Astrocyte of the spinal cord (primary cell): ENCODE measurements at regions not wholly inside any gene's neighbourhood (a gene's known extent, or its start where the extent isn't known, plus 50 kb on each side); places are given as distances from the start of the nearest gene placed in this dataset.

ENCODE experiments used
- DNase-seq: peaks from one replicate; pipeline ENCODE4 v3.0.0; 2011; ENCODE audit warnings: low read depth, low spot score
- H3K4me3 ChIP-seq: 2 replicates; pipeline ENCODE4 v1.5.1; 2011; ENCODE audit warnings: low read depth, mild to moderate bottlenecking, low read length, moderate library complexity
- in situ Hi-C: cut with HindIII; loops from 2 replicates; pipeline ENCODE4 v1.10.0; 2017; ENCODE audit warnings: low sequenced_read_pairs
- TF ChIP-seq, protein P1 (sequence below): IDR thresholded peaks from 2 replicates; pipeline ENCODE4 v1.5.1; 2012; ENCODE audit warnings: low read depth, mild to moderate bottlenecking, low read length, inconsistent platforms

DNA sequence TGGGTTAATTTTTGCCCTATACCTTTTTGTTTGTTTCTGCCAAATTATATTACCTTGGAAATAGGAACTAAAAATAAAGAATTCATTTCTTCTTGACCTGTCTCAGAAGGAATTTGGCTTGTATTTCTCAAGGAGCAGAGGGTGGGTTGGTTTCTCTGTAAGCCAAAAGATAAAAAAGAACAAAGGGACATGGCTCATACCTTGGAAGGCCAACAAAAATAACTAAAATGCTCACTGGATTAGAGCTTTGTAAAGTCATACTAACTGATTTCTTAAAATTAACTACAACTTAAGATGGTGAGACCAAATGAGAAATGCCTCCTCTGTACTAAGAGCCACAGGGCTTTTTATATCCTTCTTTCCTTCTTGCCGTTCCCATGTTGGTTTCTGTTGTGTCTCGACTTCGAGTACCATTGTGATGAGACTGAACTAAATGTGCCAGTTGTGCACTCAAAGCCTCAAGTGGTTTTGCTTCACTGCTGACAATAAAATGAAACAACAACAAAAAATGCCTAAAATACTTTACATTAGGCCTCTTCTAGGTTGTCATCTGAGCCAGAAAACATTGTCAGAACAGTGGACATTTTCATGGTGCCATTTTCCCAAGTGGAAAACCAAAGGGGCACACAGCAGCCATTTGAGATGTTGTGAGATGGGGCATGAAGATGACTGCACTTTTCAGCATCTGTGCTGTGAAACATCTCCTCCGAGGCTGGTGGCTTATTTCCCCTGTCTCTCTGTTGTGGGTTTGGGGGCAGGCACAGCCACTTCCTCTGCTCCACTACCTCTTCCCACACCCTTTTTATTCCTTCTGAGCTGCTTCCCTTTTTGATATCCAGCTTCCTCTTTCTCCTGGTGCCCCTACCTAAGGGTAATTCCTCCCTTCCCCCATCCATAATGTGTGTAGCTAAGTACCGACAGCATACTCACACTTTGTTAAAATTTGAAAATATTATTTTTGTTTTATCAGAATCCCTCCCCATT lies 51.8 kb upstream of the AGR3 start:
- no peak for DNase-seq

DNA sequence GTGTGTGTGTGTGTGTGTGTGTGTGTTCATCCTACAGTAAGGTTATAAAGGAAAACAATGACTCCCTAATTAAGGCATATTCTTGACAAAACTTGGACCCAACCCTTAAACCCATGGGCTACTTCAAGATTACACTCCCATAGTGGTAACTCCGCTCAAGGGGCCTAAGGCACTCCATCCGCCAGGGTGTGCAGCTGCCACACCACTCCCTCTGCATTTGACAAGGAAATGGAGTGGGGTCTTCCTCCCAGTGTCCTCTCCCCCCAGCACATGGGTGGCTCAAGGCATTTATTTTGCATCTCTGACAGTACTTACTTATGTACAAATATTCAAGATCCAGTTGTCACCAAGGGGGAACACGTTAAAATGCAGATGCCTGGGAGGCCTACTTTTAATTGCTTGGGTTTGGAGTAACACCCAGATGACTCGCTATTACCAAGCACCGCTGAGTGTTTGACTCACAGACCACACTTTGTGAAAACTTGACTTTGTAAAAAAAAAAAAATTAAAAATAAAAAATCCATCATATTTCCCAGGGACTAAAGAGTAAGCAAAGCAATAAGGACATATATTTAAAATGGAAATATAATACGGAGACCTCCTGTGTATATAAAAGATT lies 53.0 kb upstream of the AGR3 start:
- TF ChIP-seq, protein P1, sequence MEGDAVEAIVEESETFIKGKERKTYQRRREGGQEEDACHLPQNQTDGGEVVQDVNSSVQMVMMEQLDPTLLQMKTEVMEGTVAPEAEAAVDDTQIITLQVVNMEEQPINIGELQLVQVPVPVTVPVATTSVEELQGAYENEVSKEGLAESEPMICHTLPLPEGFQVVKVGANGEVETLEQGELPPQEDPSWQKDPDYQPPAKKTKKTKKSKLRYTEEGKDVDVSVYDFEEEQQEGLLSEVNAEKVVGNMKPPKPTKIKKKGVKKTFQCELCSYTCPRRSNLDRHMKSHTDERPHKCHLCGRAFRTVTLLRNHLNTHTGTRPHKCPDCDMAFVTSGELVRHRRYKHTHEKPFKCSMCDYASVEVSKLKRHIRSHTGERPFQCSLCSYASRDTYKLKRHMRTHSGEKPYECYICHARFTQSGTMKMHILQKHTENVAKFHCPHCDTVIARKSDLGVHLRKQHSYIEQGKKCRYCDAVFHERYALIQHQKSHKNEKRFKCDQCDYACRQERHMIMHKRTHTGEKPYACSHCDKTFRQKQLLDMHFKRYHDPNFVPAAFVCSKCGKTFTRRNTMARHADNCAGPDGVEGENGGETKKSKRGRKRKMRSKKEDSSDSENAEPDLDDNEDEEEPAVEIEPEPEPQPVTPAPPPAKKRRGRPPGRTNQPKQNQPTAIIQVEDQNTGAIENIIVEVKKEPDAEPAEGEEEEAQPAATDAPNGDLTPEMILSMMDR = no peak
- no peak overlapping the region for H3K4me3 ChIP-seq
- no peak for DNase-seq

More for the DNA sequence above, 51.8 kb upstream of the AGR3 start:
- H3K4me3 ChIP-seq = no peak overlapping the region
- TF ChIP-seq, protein P1 = no peak
- in situ Hi-C loops = no loop called here

DNA sequence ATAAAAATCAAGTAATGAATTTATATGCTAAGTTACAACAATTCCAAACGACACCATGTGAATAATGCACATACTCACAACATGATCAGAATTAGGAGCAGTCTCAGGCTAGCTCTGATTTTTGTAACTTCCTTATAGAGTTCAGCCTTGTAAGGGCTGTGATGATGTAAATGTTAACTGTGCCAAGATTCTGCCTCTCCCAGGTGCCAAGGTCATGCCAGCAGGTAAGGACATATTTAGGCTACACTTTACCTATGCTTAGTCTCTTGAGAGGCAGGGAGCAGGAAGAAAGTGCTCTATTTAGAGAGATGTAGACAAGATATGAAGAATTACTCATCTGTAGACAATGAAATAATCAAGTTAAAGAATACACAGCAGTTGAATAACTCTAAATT lies 53.6 kb upstream of the AGR3 start:
- no peak for DNase-seq
- H3K4me3 ChIP-seq = no peak overlapping the region
- in situ Hi-C loops = no loop called here
- TF ChIP-seq, protein P1 = no peak

More for the DNA sequence above, 53.0 kb upstream of the AGR3 start:
- in situ Hi-C loops = no loop called here

DNA sequence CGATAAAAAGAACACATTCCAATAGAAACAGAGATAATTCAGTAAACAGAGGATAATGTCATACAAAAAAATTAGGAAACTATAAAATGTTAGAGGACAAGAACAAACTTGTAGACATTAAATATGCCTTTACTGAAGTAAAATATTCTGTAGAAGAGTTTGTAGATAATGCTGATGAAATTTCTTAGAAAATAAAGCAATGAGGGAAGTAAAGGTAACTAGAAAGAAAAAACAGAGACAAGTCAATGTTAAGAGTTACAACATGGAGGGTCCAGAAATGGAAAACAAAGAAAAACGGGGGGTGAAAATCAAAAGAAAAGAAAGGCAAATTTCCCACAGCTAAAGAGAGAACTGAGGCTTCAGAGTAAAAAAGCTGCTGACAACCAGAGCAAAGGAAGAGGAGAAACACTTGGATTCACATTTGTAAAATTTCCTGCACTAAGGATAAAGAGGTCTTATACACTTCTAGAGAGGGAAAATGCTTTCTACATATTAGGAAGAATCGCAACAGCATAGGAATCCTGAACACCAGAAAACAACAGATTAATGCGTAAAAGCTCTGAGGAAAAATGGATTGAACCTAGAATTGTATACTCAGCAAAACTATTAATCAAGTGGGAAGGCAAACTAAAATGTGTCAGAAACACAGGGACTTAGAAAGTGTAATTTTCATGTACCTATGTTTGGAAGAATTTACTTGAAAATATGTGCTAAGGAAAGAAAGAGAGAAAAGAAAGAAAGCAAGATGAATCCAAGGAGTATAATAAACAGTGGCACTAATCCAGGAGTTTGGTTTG lies 55.0 kb upstream of the AGR3 start:
- no peak for DNase-seq
- H3K4me3 ChIP-seq = no peak overlapping the region
- in situ Hi-C loops = no loop called here
- TF ChIP-seq, protein P1 = no peak

DNA sequence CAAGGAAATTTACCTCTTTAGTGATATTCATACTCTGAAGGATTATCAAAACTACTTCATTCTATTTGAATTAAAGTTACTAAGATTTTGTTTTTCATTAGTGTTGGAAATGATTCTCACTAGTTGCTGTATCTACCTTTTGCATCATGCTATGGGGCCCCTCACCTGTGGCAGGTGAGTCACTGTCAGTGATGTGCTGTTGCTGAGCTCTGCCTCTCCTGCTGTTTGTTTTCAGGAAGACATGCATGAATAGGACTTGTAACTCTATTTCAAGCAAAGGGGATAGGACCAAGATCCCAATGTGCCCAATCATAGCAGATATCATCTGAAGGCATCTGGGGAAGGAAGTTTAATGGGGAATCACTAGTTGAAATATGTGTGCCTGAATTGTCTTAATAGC lies 57.4 kb upstream of the AGR3 start:
- TF ChIP-seq, protein P1 = no peak
- in situ Hi-C loops = no loop called here
- DNase-seq = no peak
- no peak overlapping the region for H3K4me3 ChIP-seq

DNA sequence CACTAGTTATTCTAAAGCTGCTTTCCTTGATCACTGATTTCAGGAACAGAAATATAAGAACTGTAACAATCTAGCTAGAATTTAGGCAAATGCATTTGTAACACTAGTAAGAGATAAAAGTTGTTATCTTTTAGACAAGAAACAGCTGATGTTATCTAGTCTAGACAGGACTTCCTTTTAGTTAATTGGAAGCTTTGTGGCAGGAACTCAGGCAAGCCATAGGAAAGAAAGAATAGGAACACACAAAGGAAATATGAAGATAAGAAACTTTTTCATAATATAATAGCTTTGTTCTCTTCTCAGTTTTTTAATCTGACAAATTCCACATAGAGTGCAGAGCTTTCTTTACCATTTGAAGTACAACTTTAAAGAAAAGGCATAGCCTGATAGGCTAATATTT lies 59.0 kb upstream of the AGR3 start:
- in situ Hi-C loops = no loop called here
- DNase-seq = no peak
- TF ChIP-seq, protein P1 = no peak
- H3K4me3 ChIP-seq = no peak overlapping the region
